A549 (cell line): ENCODE measurements at regions not wholly inside any gene's neighbourhood (a gene's known extent, or its start where the extent isn't known, plus 50 kb on each side); places are given as distances from the start of the nearest gene placed in this dataset.

Experiments used
- ATAC-seq, 2 experiments: fragments of 200-7000 bp in 1 of 2; fragments of >200 bp in 1 of 2; cut with Nextera tagmentation in 1 of 2; cut with Tn5 transposase in 1 of 2; 3 replicates each; pipeline versions ENCODE4 v1.8.0 to v1.9.1; 2018 to 2020; ENCODE audit warnings: mild to moderate bottlenecking in 1 of 2, moderate library complexity in 1 of 2
- CTCF ChIA-PET: fragments of 300-600 bp; sonication (Branson Sonifier 250); formaldehyde crosslinking; extraction: SDS; loops from one replicate; lab custom pipeline; 2021; ENCODE audit warnings: antibody characterized with exemption, inconsistent platforms; lab: Yijun Ruan, JAX
- POLR2A ChIA-PET: fragments of 350-600 bp; formaldehyde crosslinking; extraction: SDS; loops from one replicate; lab custom pipeline; 2021; ENCODE audit warnings: antibody characterized with exemption, inconsistent platforms; lab: Yijun Ruan, JAX
- DNase-seq, 2 experiments: peaks; one replicate each; pipeline versions ENCODE4 v3.0.0 to v3.0.0-alpha.2; 2011 to 2016; ENCODE audit warnings: low read depth in 1 of 2, low spot score in 1 of 2
- FAIRE-seq: peaks from 2 replicates; lab custom pipeline; 2011; peaks lifted over from hg19 to GRCh38; lab: Jason Lieb, UNC
- H3K27ac ChIP-seq, 2 experiments: fragments of >200 bp; sonication (Bioruptor Twin); formaldehyde crosslinking; 3 replicates each; pipeline ENCODE4 v1.5.1; 2016 to 2017
- H3K4me1 ChIP-seq: fragments of >200 bp; sonication (Bioruptor Twin); formaldehyde crosslinking; 3 replicates; pipeline ENCODE4 v1.6.1; 2016
- H3K4me2 ChIP-seq: fragments of >200 bp; sonication (Bioruptor Twin); formaldehyde crosslinking; 3 replicates; pipeline ENCODE4 v1.6.1; 2016
- H3K4me3 ChIP-seq: fragments of >200 bp; sonication (Bioruptor Twin); formaldehyde crosslinking; 3 replicates; pipeline ENCODE4 v1.5.1; 2016
- H3K9me3 ChIP-seq: fragments of >200 bp; sonication (Bioruptor Twin); formaldehyde crosslinking; 3 replicates; pipeline ENCODE4 v1.6.1; 2016
- CBX8 ChIP-seq: fragments of 200-600 bp; sonication (generic); IDR thresholded peaks from 2 replicates; pipeline ENCODE4 v1.6.1; 2016
- CHD2 ChIP-seq: fragments of 150-350 bp; IDR thresholded peaks from 2 replicates; pipeline ENCODE4 v1.6.1; 2014; ENCODE audit warnings: low read length; ENCODE audit not compliant: partially characterized antibody
- EHMT2 ChIP-seq: fragments of 200-600 bp; sonication (generic); IDR thresholded peaks from 2 replicates; pipeline ENCODE4 v1.6.1; 2016; ENCODE audit warnings: antibody characterized with exemption, low read depth, mild to moderate bottlenecking, moderate library complexity
- EP300 ChIP-seq, 2 experiments: fragments of >200 bp; sonication (Bioruptor Twin); formaldehyde crosslinking; IDR thresholded peaks; 2 replicates in 1 of 2; 3 replicates in 1 of 2; pipeline ENCODE4 v1.6.1; 2016 to 2017
- HDAC2 ChIP-seq: fragments of 200-600 bp; sonication (generic); IDR thresholded peaks from 2 replicates; pipeline ENCODE4 v1.6.1; 2016
- JUNB ChIP-seq: fragments of >200 bp; sonication (Bioruptor Twin); formaldehyde crosslinking; IDR thresholded peaks from 2 replicates; pipeline ENCODE4 v1.6.1; 2016
- MAZ ChIP-seq: fragments of 150-350 bp; IDR thresholded peaks from 2 replicates; pipeline ENCODE4 v1.6.1; 2014; ENCODE audit warnings: antibody characterized with exemption, low read depth, low read length, borderline replicate concordance
- NFE2L2 ChIP-seq: fragments of 150-350 bp; conservative IDR thresholded peaks from 2 replicates; pipeline ENCODE4 v1.6.1; 2014; ENCODE audit warnings: low read length
- NPAS2 ChIP-seq: fragments of 250-450 bp; sonication (Bioruptor Pico); IDR thresholded peaks from 2 replicates; pipeline ENCODE4 v1.8.0; 2022; ENCODE audit warnings: mild to moderate bottlenecking, moderate library complexity, borderline replicate concordance
- RNF2 ChIP-seq: fragments of 200-600 bp; sonication (generic); IDR thresholded peaks from 2 replicates; pipeline ENCODE4 v1.6.1; 2016; ENCODE audit warnings: low read depth, mild to moderate bottlenecking, antibody characterized with exemption, moderate library complexity, borderline replicate concordance
- SREBF2 ChIP-seq: fragments of 450-650 bp; IDR thresholded peaks from 2 replicates; pipeline ENCODE4 v1.6.1; 2014; ENCODE audit warnings: mild to moderate bottlenecking, moderate library complexity
- WGBS: methylation state at CpG from one replicate; pipeline ENCODE4 v1.1.6; 2017; ENCODE audit errors: missing lambda C conversion rate; 5-methylcytosine and 5-hydroxymethylcytosine counted together
- TF ChIP-seq, protein P1 (sequence below): IDR thresholded peaks from 2 replicates; pipeline ENCODE4 v1.6.1; 2012
- TF ChIP-seq, protein P2 (sequence below): fragments of >200 bp; sonication (Bioruptor Twin); formaldehyde crosslinking; IDR thresholded peaks from 3 replicates; pipeline ENCODE4 v1.5.1; 2016
- TF ChIP-seq, protein P3 (sequence below): IDR thresholded peaks from 2 replicates; pipeline ENCODE4 v1.6.1; 2012
- TF ChIP-seq, protein P4 (sequence below): fragments of >200 bp; sonication (Bioruptor Twin); formaldehyde crosslinking; IDR thresholded peaks from 2 replicates; pipeline ENCODE4 v1.6.1; 2016

DNA sequence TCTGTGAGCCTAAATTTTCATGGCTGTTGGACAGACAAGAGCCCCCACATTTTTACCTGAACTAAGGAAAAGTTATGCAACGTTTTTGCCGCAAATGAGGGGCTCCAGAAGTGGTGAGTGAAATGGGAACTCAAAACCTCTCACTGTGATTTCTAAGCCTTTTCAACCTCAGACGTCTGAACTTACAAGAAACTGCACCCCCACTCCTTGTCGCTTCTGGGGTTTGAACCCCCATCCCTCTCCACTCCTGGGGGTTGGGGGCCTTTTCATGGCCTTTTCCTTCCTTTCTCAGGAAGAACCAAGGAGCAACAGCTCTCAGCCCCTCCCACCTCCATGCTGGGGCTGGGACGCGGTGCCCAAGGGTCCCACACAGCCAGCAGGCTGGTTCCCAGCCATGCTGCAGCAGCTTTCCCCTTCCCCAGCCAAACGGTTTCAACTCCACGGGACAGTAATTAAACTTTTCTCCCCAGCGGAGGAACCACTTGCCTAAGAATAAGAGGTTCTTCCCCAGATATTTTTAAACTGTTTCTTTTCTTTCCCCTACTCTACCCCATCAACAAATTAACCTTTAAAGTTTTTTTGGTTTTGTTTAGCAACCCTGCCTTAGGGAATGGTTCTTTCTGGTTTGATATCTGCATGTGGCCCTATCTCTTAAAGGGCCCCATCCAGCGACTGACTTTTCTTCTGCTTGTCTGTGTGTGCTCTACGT lies 387.6 kb upstream of the CBLB start:
- DNase-seq: no peak
- ChIA-PET CTCF (no interaction called here), POLR2A (no interaction called here)
- H3K4me3 ChIP-seq: no peak overlapping the region
- no peak for FAIRE-seq
- H3K9me3 ChIP-seq: 0 out of 3 replicates have a peak, but pooled peaks cover 1% of the 10 kb centered on the region
- TF ChIP-seq RNF2: no peak
- no peak for TF ChIP-seq EP300 (IDR thresholded peaks at IDR 0.05)
- 62% methylated on average over 11 of the region's 11 CpGs for WGBS
- ATAC-seq: no peak
- no peak overlapping the region for H3K27ac ChIP-seq
- no peak overlapping the region for H3K4me2 ChIP-seq
- no peaks in the 10 kb centered on the region for H3K4me1 ChIP-seq

DNA sequence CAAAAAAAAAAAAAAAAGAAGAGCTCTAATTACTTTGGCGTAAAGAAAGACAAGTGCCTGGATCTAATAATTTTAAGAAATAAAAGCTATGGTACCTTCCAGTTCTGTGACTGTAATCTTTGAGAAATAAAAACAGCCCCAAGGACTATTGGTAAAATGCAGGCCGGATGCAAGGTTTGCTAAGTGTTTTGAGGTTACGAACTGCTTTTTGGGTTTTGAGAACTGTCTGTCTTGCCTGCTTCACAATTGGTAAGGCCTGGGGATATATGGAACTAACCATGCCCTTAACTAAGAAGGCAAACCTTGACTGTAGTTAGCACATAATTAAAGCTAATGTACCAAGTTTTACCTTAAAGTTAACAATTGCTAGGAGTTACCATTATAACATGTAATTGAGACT lies 388.4 kb upstream of the CBLB start:
- H3K4me3 ChIP-seq: no peak overlapping the region
- DNase-seq: no peak
- no peak for ATAC-seq
- 75% methylated on average over 3 of the region's 3 CpGs for WGBS
- no peak for TF ChIP-seq MAZ
- TF ChIP-seq, all 56 proteins: peak for 0
- ChIA-PET CTCF (interaction anchor here (0.6 kb wide), 2 partner anchors 14 to 857 kb away, joined by 3 to 4 read pairs; no protein-coding TSS in a partner anchor), POLR2A (no interaction called here)
- H3K4me2 ChIP-seq: no peak overlapping the region
- H3K27ac ChIP-seq: no peak overlapping the region
- no peaks in the 10 kb centered on the region for H3K9me3 ChIP-seq
- FAIRE-seq: no peak
- H3K4me1 ChIP-seq: no peaks in the 10 kb centered on the region

DNA sequence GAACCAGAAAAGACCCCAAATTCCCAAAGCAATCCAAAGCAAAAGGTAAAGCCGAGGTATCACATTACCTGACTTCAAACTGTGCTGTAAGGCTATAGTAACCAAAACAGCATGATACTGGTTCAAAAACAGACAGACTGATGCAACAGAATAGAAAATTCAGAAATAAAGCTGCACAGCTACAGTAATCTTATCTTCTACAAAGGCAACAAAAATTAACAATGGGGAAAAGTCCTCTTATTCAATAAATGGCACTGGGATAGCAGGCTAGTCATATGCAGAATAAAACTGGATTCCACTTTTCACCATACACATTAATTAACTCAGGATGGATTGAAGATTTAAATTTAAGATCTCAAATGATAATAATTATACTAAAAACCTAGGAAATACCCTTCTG lies 392.6 kb upstream of the CBLB start:
- TF ChIP-seq EHMT2 (no peak), SREBF2 (no peak), CBX8 (no peak), CHD2 (no peak), JUNB (no peak), NPAS2 (CRISPR knock-in tag) (no peak), MAZ (no peak), NFE2L2 (no peak), HDAC2 (no peak), RNF2 (no peak)
- TF ChIP-seq, protein P1, sequence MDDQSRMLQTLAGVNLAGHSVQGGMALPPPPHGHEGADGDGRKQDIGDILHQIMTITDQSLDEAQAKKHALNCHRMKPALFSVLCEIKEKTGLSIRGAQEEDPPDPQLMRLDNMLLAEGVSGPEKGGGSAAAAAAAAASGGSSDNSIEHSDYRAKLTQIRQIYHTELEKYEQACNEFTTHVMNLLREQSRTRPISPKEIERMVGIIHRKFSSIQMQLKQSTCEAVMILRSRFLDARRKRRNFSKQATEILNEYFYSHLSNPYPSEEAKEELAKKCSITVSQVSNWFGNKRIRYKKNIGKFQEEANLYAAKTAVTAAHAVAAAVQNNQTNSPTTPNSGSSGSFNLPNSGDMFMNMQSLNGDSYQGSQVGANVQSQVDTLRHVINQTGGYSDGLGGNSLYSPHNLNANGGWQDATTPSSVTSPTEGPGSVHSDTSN: no peak
- TF ChIP-seq, protein P2, sequence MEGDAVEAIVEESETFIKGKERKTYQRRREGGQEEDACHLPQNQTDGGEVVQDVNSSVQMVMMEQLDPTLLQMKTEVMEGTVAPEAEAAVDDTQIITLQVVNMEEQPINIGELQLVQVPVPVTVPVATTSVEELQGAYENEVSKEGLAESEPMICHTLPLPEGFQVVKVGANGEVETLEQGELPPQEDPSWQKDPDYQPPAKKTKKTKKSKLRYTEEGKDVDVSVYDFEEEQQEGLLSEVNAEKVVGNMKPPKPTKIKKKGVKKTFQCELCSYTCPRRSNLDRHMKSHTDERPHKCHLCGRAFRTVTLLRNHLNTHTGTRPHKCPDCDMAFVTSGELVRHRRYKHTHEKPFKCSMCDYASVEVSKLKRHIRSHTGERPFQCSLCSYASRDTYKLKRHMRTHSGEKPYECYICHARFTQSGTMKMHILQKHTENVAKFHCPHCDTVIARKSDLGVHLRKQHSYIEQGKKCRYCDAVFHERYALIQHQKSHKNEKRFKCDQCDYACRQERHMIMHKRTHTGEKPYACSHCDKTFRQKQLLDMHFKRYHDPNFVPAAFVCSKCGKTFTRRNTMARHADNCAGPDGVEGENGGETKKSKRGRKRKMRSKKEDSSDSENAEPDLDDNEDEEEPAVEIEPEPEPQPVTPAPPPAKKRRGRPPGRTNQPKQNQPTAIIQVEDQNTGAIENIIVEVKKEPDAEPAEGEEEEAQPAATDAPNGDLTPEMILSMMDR: no peak
- TF ChIP-seq, protein P3, sequence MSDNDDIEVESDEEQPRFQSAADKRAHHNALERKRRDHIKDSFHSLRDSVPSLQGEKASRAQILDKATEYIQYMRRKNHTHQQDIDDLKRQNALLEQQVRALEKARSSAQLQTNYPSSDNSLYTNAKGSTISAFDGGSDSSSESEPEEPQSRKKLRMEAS: no peak
- TF ChIP-seq, protein P4, sequence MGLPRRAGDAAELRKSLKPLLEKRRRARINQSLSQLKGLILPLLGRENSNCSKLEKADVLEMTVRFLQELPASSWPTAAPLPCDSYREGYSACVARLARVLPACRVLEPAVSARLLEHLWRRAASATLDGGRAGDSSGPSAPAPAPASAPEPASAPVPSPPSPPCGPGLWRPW: no peak
- TF ChIP-seq, all 56 proteins: peak for 0
- ChIA-PET POLR2A (no interaction called here), CTCF (no interaction called here)
- Histone ChIP-seq H3K4me1 (no peaks in the 10 kb centered on the region), H3K4me2 (no peak overlapping the region), H3K9me3 (no peaks in the 10 kb centered on the region), H3K27ac (no peak overlapping the region), H3K4me3 (no peak overlapping the region)
- FAIRE-seq (no peak), DNase-seq (no peak), ATAC-seq (no peak)
- 46% methylated on average over 1 of the region's 1 CpG for WGBS
